Neuronal stem cell (in vitro differentiated cells): ENCODE measurements at regions not wholly inside any gene's neighbourhood (a gene's known extent, or its start where the extent isn't known, plus 50 kb on each side); places are given as distances from the start of the nearest gene placed in this dataset.

Experiments
- DNase-seq: peaks from one replicate; pipeline ENCODE4 v3.0.0-alpha.2; 2013; ENCODE audit warnings: low spot score
- H2AFZ ChIP-seq: one replicate; pipeline ENCODE4 v1.6.1; 2013; ENCODE audit warnings: mild to moderate bottlenecking, low read length, inconsistent platforms
- H2AK5ac ChIP-seq: 2 replicates; pipeline ENCODE4 v1.6.1; 2013; ENCODE audit warnings: low read depth, mild to moderate bottlenecking, inconsistent platforms, low read length, moderate library complexity, mixed read lengths
- H2BK120ac ChIP-seq: 2 replicates; pipeline ENCODE4 v1.6.1; 2013; ENCODE audit warnings: low read depth, mild to moderate bottlenecking, inconsistent platforms, low read length, moderate library complexity, mixed read lengths
- H2BK12ac ChIP-seq: one replicate; pipeline ENCODE4 v1.6.1; 2013; ENCODE audit warnings: low read length, inconsistent platforms
- H2BK15ac ChIP-seq: 2 replicates; pipeline ENCODE4 v1.6.1; 2013; ENCODE audit warnings: mild to moderate bottlenecking, low read length, inconsistent platforms, mixed read lengths
- H2BK5ac ChIP-seq: one replicate; pipeline ENCODE4 v1.6.1; 2013; ENCODE audit warnings: inconsistent platforms, mild to moderate bottlenecking, low read length, moderate library complexity
- H3K14ac ChIP-seq: one replicate; pipeline ENCODE4 v1.6.1; 2013; ENCODE audit warnings: low read length, inconsistent platforms
- H3K18ac ChIP-seq: 2 replicates; pipeline ENCODE4 v1.6.1; 2013; ENCODE audit warnings: low read length, inconsistent platforms
- H3K23ac ChIP-seq: 2 replicates; pipeline ENCODE4 v1.6.1; 2013; ENCODE audit warnings: low read depth, mild to moderate bottlenecking, mixed read lengths, low read length, inconsistent platforms; ENCODE audit not compliant: poor library complexity
- H3K27ac ChIP-seq: replicated peaks from 3 replicates; pipeline ENCODE4 v1.5.1; 2013; ENCODE audit warnings: low read length, inconsistent platforms
- H3K27me3 ChIP-seq, 3 experiments: 2 replicates each; pipeline ENCODE4 v1.6.1; 2013; ENCODE audit warnings: low read length in 3 of 3, mild to moderate bottlenecking in 2 of 3, inconsistent platforms in 1 of 3, low read depth in 1 of 3, mixed read lengths in 1 of 3, moderate library complexity in 1 of 3; ENCODE audit not compliant: control insufficient read depth in 3 of 3, insufficient read depth in 3 of 3
- H3K36me3 ChIP-seq, 2 donors: replicated peaks in 1 of 2; 2 replicates each; pipeline ENCODE4 v1.6.1; 2013; ENCODE audit warnings: low read length in 2 of 2; ENCODE audit not compliant: control insufficient read depth in 2 of 2, insufficient read depth in 2 of 2
- H3K4ac ChIP-seq: 2 replicates; pipeline ENCODE4 v1.6.1; 2013; ENCODE audit warnings: inconsistent platforms, mild to moderate bottlenecking, low read length, moderate library complexity
- H3K4me1 ChIP-seq, 2 donors: 1 replicate in 1 of 2; 2 replicates in 1 of 2; pipeline ENCODE4 v1.6.1; 2013; ENCODE audit warnings: low read length in 2 of 2, low read depth in 1 of 2; ENCODE audit not compliant: control insufficient read depth in 2 of 2, insufficient read depth in 1 of 2
- H3K4me2 ChIP-seq: one replicate; pipeline ENCODE4 v1.6.1; 2013; ENCODE audit warnings: mild to moderate bottlenecking, low read length, inconsistent platforms; ENCODE audit not compliant: insufficient read depth, poor library complexity, severe bottlenecking
- H3K4me3 ChIP-seq, 2 donors: 2 replicates each; pipeline ENCODE4 v1.5.1; 2013; ENCODE audit warnings: low read length in 2 of 2, mild to moderate bottlenecking in 2 of 2, inconsistent platforms in 1 of 2, moderate library complexity in 1 of 2
- H3K79me1 ChIP-seq: one replicate; pipeline ENCODE4 v1.6.1; 2013; ENCODE audit warnings: low read depth, mild to moderate bottlenecking, inconsistent platforms, low read length, moderate library complexity
- H3K9ac ChIP-seq: one replicate; pipeline ENCODE4 v1.6.1; 2013; ENCODE audit warnings: mild to moderate bottlenecking, low read depth, low read length, inconsistent platforms; ENCODE audit not compliant: poor library complexity
- H3K9me3 ChIP-seq, 2 donors: replicated peaks in 1 of 2; 2 replicates each; pipeline versions ENCODE3 to v1.6.1; 2013; ENCODE audit warnings: low read length in 2 of 2, mild to moderate bottlenecking in 2 of 2, inconsistent platforms in 1 of 2, low read depth in 1 of 2, mixed read lengths in 1 of 2, moderate library complexity in 1 of 2; ENCODE audit not compliant: control insufficient read depth in 2 of 2, insufficient read depth in 1 of 2
- H4K8ac ChIP-seq: one replicate; pipeline ENCODE4 v1.6.1; 2013; ENCODE audit warnings: low read depth, mild to moderate bottlenecking, inconsistent platforms, low read length, moderate library complexity
- H4K91ac ChIP-seq: one replicate; pipeline ENCODE4 v1.6.1; 2013; ENCODE audit warnings: low read length, low read depth, mild to moderate bottlenecking, inconsistent platforms; ENCODE audit not compliant: poor library complexity
- WGBS, 2 donors: extraction: QIAGEN DNeasy Blood & Tissue Kit; methylation state at CpG; one replicate each; pipeline ENCODE4 v1.1.7; 2013; ENCODE audit warnings: missing lambda C conversion rate in 2 of 2, mixed read lengths in 1 of 2; ENCODE audit not compliant: insufficient read length in 2 of 2, insufficient replicate concordance in 1 of 2; ENCODE audit errors: extremely low coverage in 2 of 2; 5-methylcytosine and 5-hydroxymethylcytosine counted together

- Histone ChIP-seq H3K23ac (no peak overlapping the region), H3K9me3 (peaks cover 0 to 2% of the 10 kb centered on the region in 2 donors), H2BK5ac (no peak overlapping the region), H3K4me2 (no peak overlapping the region), H3K4me3 (no peak overlapping the region), H2AK5ac (no peak overlapping the region), H3K4ac (no peak overlapping the region), H2AFZ (no peak overlapping the region), H3K4me1 (no peaks in the 10 kb centered on the region), H3K9ac (no peak overlapping the region), H2BK120ac (no peak overlapping the region), H3K18ac (no peak overlapping the region), H3K79me1 (no peaks in the 10 kb centered on the region), H3K27me3 (no peaks in the 10 kb centered on the region), H3K27ac (no peak overlapping the region), H2BK15ac (no peak overlapping the region), H3K14ac (no peak overlapping the region), H2BK12ac (no peak overlapping the region), H3K36me3 (no peaks in the 10 kb centered on the region), H4K91ac (no peak overlapping the region), H4K8ac (no peak overlapping the region)
- no peak for DNase-seq
- WGBS, 2 donors = no CpG with 5 or more reads among the region's 2 CpGs
These were observed 587.1 kb downstream of the RBFOX1 start for GRCh38 chr16:7919782-7920181.

GRCh38 chr16:7914748-7915147, 582.1 kb downstream of the RBFOX1 start:
- no peak overlapping the region for H2BK5ac ChIP-seq
- no peak overlapping the region for H3K14ac ChIP-seq
- H3K4me3 ChIP-seq = no peak overlapping the region
- no peaks in the 10 kb centered on the region for H3K36me3 ChIP-seq
- no peak overlapping the region for H3K4ac ChIP-seq
- no peaks in the 10 kb centered on the region for H3K79me1 ChIP-seq
- no peak overlapping the region for H2BK12ac ChIP-seq
- no peak overlapping the region for H4K8ac ChIP-seq
- H3K27ac ChIP-seq = no peak overlapping the region
- H3K9me3 ChIP-seq = no peaks in the 10 kb centered on the region
- H4K91ac ChIP-seq = no peak overlapping the region
- H2AFZ ChIP-seq = no peak overlapping the region
- H2BK15ac ChIP-seq = no peak overlapping the region
- no peak overlapping the region for H2AK5ac ChIP-seq
- H3K23ac ChIP-seq = no peak overlapping the region
- H3K18ac ChIP-seq = no peak overlapping the region
- H3K27me3 ChIP-seq = no peaks in the 10 kb centered on the region
- H2BK120ac ChIP-seq = no peak overlapping the region
- no peak for DNase-seq
- H3K9ac ChIP-seq = no peak overlapping the region
- H3K4me1 ChIP-seq = no peaks in the 10 kb centered on the region
- no peak overlapping the region for H3K4me2 ChIP-seq

DNA sequence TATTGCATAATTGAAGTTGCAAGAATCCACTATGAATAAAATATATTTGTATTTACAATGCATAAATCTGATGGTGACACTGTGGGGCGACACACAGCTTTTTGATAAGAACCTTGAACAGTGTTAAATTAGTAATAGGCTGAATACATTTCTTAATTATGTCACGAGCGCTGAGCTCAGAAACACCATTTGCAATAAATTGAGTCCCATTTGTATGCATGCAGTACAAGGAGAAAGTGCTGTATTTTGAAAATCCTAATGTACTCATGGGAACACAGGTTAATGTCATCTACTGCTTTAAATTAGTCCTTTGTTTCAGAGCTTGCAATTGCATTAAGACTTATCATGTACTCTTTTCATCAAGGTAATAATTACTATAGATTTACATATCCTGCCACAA, 579.5 kb downstream of the RBFOX1 start:
- H2BK15ac ChIP-seq = no peak overlapping the region
- H3K36me3 ChIP-seq = no peaks in the 10 kb centered on the region
- no peak overlapping the region for H3K18ac ChIP-seq
- no peak overlapping the region for H3K9ac ChIP-seq
- H3K79me1 ChIP-seq = no peaks in the 10 kb centered on the region
- no peak overlapping the region for H2AK5ac ChIP-seq
- H3K4me3 ChIP-seq = no peak overlapping the region
- no peak overlapping the region for H2BK120ac ChIP-seq
- no peaks in the 10 kb centered on the region for H3K27me3 ChIP-seq
- no peak overlapping the region for H3K27ac ChIP-seq
- H4K8ac ChIP-seq = no peak overlapping the region
- no peak for DNase-seq
- no peak overlapping the region for H3K14ac ChIP-seq
- H3K4ac ChIP-seq = no peak overlapping the region
- H3K4me2 ChIP-seq = no peak overlapping the region
- H3K9me3 ChIP-seq = no peaks in the 10 kb centered on the region
- no peak overlapping the region for H4K91ac ChIP-seq
- no peak overlapping the region for H3K23ac ChIP-seq
- no peak overlapping the region for H2BK12ac ChIP-seq
- no peaks in the 10 kb centered on the region for H3K4me1 ChIP-seq
- H2BK5ac ChIP-seq = no peak overlapping the region
- no peak overlapping the region for H2AFZ ChIP-seq
- WGBS, 2 donors = no CpG with 5 or more reads among the region's 3 CpGs

DNA sequence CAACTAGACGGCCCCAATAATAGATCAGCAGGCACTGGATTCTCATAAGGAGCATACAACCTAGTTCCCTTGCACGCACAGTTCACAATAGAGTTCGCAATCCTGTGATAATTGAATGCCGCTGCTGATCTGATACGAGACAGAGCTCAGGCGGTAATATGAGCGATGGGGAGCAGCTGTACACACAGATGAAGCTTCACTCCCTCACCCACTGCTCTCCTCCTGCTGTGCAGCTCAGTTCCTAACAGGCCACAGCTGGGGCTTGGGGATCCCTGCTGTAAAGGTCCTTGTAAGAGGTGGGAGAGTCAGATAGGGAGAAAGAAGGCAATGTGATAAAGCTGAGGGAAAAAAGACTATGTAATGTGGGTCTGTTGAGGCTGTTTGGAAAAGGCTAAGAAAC, 577.5 kb downstream of the RBFOX1 start:
- H4K91ac ChIP-seq = no peak overlapping the region

More for the DNA sequence above, 577.5 kb downstream of the RBFOX1 start:
- Histone ChIP-seq H3K9ac (no peak overlapping the region), H3K14ac (no peak overlapping the region), H3K4ac (no peak overlapping the region), H4K8ac (no peak overlapping the region), H3K27me3 (no peaks in the 10 kb centered on the region), H2BK12ac (no peak overlapping the region), H3K79me1 (no peaks in the 10 kb centered on the region), H3K36me3 (no peaks in the 10 kb centered on the region), H3K4me2 (no peak overlapping the region), H3K9me3 (no peaks in the 10 kb centered on the region), H2AK5ac (no peak overlapping the region), H3K4me1 (no peaks in the 10 kb centered on the region), H3K27ac (no peak overlapping the region), H2BK15ac (no peak overlapping the region), H2BK5ac (no peak overlapping the region), H3K23ac (no peak overlapping the region), H2AFZ (no peak overlapping the region), H3K18ac (no peak overlapping the region), H2BK120ac (no peak overlapping the region), H3K4me3 (peak overlapping the region in 1 of 2 donors; percentile 60)
- no peak for DNase-seq
- WGBS, 2 donors = no CpG with 5 or more reads among the region's 7 CpGs
